B cell (primary cell): ENCODE measurements at regions not wholly inside any gene's neighbourhood (a gene's known extent, or its start where the extent isn't known, plus 50 kb on each side); places are given as distances from the start of the nearest gene placed in this dataset.

Source experiments
- CTCF ChIP-seq: fragments of 200-600 bp; IDR thresholded peaks from one replicate; pipeline ENCODE4 v1.8.0; 2022; ENCODE audit warnings: antibody characterized with exemption, mild to moderate bottlenecking
- EZH2 ChIP-seq: IDR thresholded peaks from 2 replicates; pipeline ENCODE4 v1.6.1; 2012; ENCODE audit warnings: borderline replicate concordance, low read depth, mild to moderate bottlenecking, moderate library complexity, low read length; ENCODE audit not compliant: insufficient read depth, poor library complexity, severe bottlenecking

GRCh38 chr1:60984062-60984799 lies 98.1 kb upstream of the NFIA start:
- TF ChIP-seq CTCF (no peak), EZH2 (no peak)
